NCI-H526 (cell line): ENCODE measurements at regions not wholly inside any gene's neighbourhood (a gene's known extent, or its start where the extent isn't known, plus 50 kb on each side); places are given as distances from the start of the nearest gene placed in this dataset.

ENCODE experiments used
- DNase-seq, 2 experiments: peaks; one replicate each; lab custom pipeline; 2025; lab: John Stamatoyannopoulos, UW

GRCh38 chr17:79420318-79421243 lies 190.3 kb downstream of the RBFOX3 start:
- peak in 1 of 2 experiments; percentile 42 for DNase-seq

- DNase-seq: no peak
Observed at GRCh38 chr17:79417476-79417988, 193.3 kb downstream of the RBFOX3 start.

- DNase-seq: no peak
Observed at GRCh38 chr17:79415909-79416308, 194.9 kb downstream of the RBFOX3 start.

GRCh38 chr17:79415365-79415764 lies 195.5 kb downstream of the RBFOX3 start:
- DNase-seq: no peak

GRCh38 chr17:79414793-79415211 lies 196.0 kb downstream of the RBFOX3 start:
- DNase-seq: no peak

GRCh38 chr17:79414063-79414792 lies 196.6 kb downstream of the RBFOX3 start:
- peak in 1 of 2 experiments; percentile 75 for DNase-seq

- DNase-seq: no peak
Observed at GRCh38 chr17:79413611-79414010, 197.2 kb downstream of the RBFOX3 start.

- DNase-seq: no peak
Observed at GRCh38 chr17:79412886-79413390, 197.9 kb downstream of the RBFOX3 start.

- DNase-seq: no peak
Observed at GRCh38 chr17:79412110-79412509, 198.7 kb downstream of the RBFOX3 start.

GRCh38 chr17:79411419-79411818 lies 199.4 kb downstream of the RBFOX3 start:
- no peak for DNase-seq

GRCh38 chr17:79410681-79411080 lies 200.2 kb downstream of the RBFOX3 start:
- DNase-seq: peak in 1 of 2 experiments; percentile 32

- no peak for DNase-seq
Observed at GRCh38 chr17:79408251-79408650, 202.6 kb downstream of the RBFOX3 start.

- DNase-seq: no peak
Observed at GRCh38 chr17:79407385-79407784, 203.5 kb downstream of the RBFOX3 start.

- no peak for DNase-seq
Observed at GRCh38 chr17:79406316-79406715, 204.5 kb downstream of the RBFOX3 start.

- no peak for DNase-seq
Observed at GRCh38 chr17:79405823-79406222, 205.0 kb downstream of the RBFOX3 start.

GRCh38 chr17:79404136-79404911 lies 206.5 kb downstream of the RBFOX3 start:
- no peak for DNase-seq

GRCh38 chr17:79401704-79402674 lies 208.9 kb downstream of the RBFOX3 start:
- DNase-seq: no peak

GRCh38 chr17:79400989-79401703 lies 209.7 kb downstream of the RBFOX3 start:
- peak; percentile 23 to 59 for DNase-seq

- DNase-seq: peak in 1 of 2 experiments; percentile 46
Observed at GRCh38 chr17:79399610-79400144, 211.2 kb downstream of the RBFOX3 start.

GRCh38 chr17:79398441-79398840 lies 212.4 kb downstream of the RBFOX3 start:
- no peak for DNase-seq
